NT2/D1 (cell line): ENCODE measurements at regions not wholly inside any gene's neighbourhood (a gene's known extent, or its start where the extent isn't known, plus 50 kb on each side); places are given as distances from the start of the nearest gene placed in this dataset.
"Not testable (repeated sequence)": the region's sequence is repeated elsewhere in the genome, so short reads cannot be mapped to it uniquely, and the experiment has no call there.

Experiments used
- DNase-seq: peaks from one replicate; pipeline ENCODE4 v3.0.0-alpha.2; 2011; ENCODE audit warnings: low read depth, low spot score
- H3K27me3 ChIP-seq: 2 replicates; pipeline ENCODE4 v1.6.0; 2011; ENCODE audit warnings: mild to moderate bottlenecking; ENCODE audit not compliant: insufficient read length, insufficient read depth
- H3K36me3 ChIP-seq: 2 replicates; pipeline ENCODE4 v1.6.1; 2011; ENCODE audit warnings: mild to moderate bottlenecking, low read length, mixed read lengths; ENCODE audit not compliant: insufficient read depth, insufficient read length
- H3K4me1 ChIP-seq: 2 replicates; pipeline ENCODE4 v1.5.1; 2011; ENCODE audit not compliant: insufficient read depth, insufficient read length
- H3K4me3 ChIP-seq: 2 replicates; pipeline ENCODE4 v1.5.1; 2011; ENCODE audit warnings: low read depth; ENCODE audit not compliant: insufficient read length
- H3K9ac ChIP-seq: 2 replicates; pipeline ENCODE4 v1.6.0; 2011; ENCODE audit warnings: low read depth; ENCODE audit not compliant: insufficient read length
- H3K9me3 ChIP-seq: 2 replicates; pipeline ENCODE4 v1.5.1; 2011; ENCODE audit warnings: mild to moderate bottlenecking, low read length; ENCODE audit not compliant: insufficient read depth
- SUZ12 ChIP-seq: IDR thresholded peaks from 2 replicates; pipeline ENCODE4 v1.6.1; 2011; ENCODE audit not compliant: insufficient read length, insufficient read depth; ENCODE audit errors: extremely low read depth
- YY1 ChIP-seq: IDR thresholded peaks from 2 replicates; pipeline ENCODE4 v1.6.1; 2011; ENCODE audit not compliant: insufficient read length, insufficient read depth
- ZNF274 ChIP-seq: IDR thresholded peaks from 2 replicates; pipeline ENCODE4 v1.6.1; 2011; ENCODE audit warnings: mild to moderate bottlenecking, low read depth, low read length

- no peak overlapping the region for H3K4me3 ChIP-seq
- H3K9me3 ChIP-seq = no peaks in the 10 kb centered on the region
- no peaks in the 10 kb centered on the region for H3K36me3 ChIP-seq
- no peaks in the 10 kb centered on the region for H3K27me3 ChIP-seq
- no peak for DNase-seq
- H3K4me1 ChIP-seq = no peaks in the 10 kb centered on the region
- no peak overlapping the region for H3K9ac ChIP-seq
- TF ChIP-seq SUZ12 (no peak), ZNF274 (no peak), YY1 (no peak)
Measured at GRCh38 chrX:1074172-1074571, 138.3 kb downstream of the CRLF2 start.

- TF ChIP-seq SUZ12 (no peak), ZNF274 (no peak), YY1 (no peak)
- no peaks in the 10 kb centered on the region for H3K36me3 ChIP-seq
- DNase-seq = peak; percentile 58
- no peaks in the 10 kb centered on the region for H3K9me3 ChIP-seq
- H3K9ac ChIP-seq = no peak overlapping the region
- H3K27me3 ChIP-seq = no peaks in the 10 kb centered on the region
- H3K4me1 ChIP-seq = no peaks in the 10 kb centered on the region
- H3K4me3 ChIP-seq = no peak overlapping the region
Measured at GRCh38 chrX:1072637-1073377, 139.6 kb downstream of the CRLF2 start.

GRCh38 chrX:1071351-1071750 is 141.1 kb downstream of the CRLF2 start:
- Histone ChIP-seq H3K9ac (no peak overlapping the region), H3K4me3 (no peak overlapping the region), H3K27me3 (no peaks in the 10 kb centered on the region), H3K36me3 (no peaks in the 10 kb centered on the region), H3K9me3 (no peaks in the 10 kb centered on the region), H3K4me1 (no peaks in the 10 kb centered on the region)
- TF ChIP-seq YY1 = no peak
- no peak for TF ChIP-seq SUZ12
- no peak for TF ChIP-seq ZNF274
- DNase-seq = no peak

- no peak overlapping the region for H3K4me3 ChIP-seq
- TF ChIP-seq YY1 (no peak), ZNF274 (no peak), SUZ12 (no peak)
- no peaks in the 10 kb centered on the region for H3K36me3 ChIP-seq
- H3K9me3 ChIP-seq = peaks cover 20% of the 10 kb centered on the region; the same call in 1 of the 2 replicates
- no peak overlapping the region for H3K9ac ChIP-seq
- H3K4me1 ChIP-seq = no peaks in the 10 kb centered on the region
- H3K27me3 ChIP-seq = no peaks in the 10 kb centered on the region
- no peak for DNase-seq
Measured at GRCh38 chrX:1062351-1062750, 150.1 kb downstream of the CRLF2 start.

- no peak for TF ChIP-seq YY1
- TF ChIP-seq SUZ12 = no peak
- no peak for TF ChIP-seq ZNF274
- peaks cover 20% of the 10 kb centered on the region; the same call in 1 of the 2 replicates for H3K9me3 ChIP-seq
- H3K9ac ChIP-seq = no peak overlapping the region
- no peaks in the 10 kb centered on the region for H3K36me3 ChIP-seq
- H3K4me1 ChIP-seq = no peaks in the 10 kb centered on the region
- no peaks in the 10 kb centered on the region for H3K27me3 ChIP-seq
- H3K4me3 ChIP-seq = no peak overlapping the region
- DNase-seq = no peak
Measured at GRCh38 chrX:1060562-1060960, 151.9 kb downstream of the CRLF2 start.

- Histone ChIP-seq H3K9me3 (peaks cover 20% of the 10 kb centered on the region; the same call in 1 of the 2 replicates), H3K36me3 (no peaks in the 10 kb centered on the region), H3K4me1 (no peaks in the 10 kb centered on the region), H3K27me3 (no peaks in the 10 kb centered on the region), H3K4me3 (no peak overlapping the region), H3K9ac (no peak overlapping the region)
- DNase-seq = no peak
- no peak for TF ChIP-seq SUZ12
- no peak for TF ChIP-seq ZNF274
- peak; percentile 80 for TF ChIP-seq YY1
Measured at GRCh38 chrX:1059576-1060561, 152.6 kb downstream of the CRLF2 start.

GRCh38 chrX:1053600-1053999 is 158.8 kb downstream of the CRLF2 start:
- not testable (repeated sequence) for H3K27me3 ChIP-seq, H3K9ac ChIP-seq, DNase-seq, H3K36me3 ChIP-seq, H3K4me1 ChIP-seq, H3K4me3 ChIP-seq
- H3K9me3 ChIP-seq = peaks cover 24% of the 10 kb centered on the region
